ENCODE measurements at regions not wholly inside any gene's neighbourhood (a gene's known extent, or its start where the extent isn't known, plus 50 kb on each side); places are given as distances from the start of the nearest gene placed in this dataset.

DNA sequence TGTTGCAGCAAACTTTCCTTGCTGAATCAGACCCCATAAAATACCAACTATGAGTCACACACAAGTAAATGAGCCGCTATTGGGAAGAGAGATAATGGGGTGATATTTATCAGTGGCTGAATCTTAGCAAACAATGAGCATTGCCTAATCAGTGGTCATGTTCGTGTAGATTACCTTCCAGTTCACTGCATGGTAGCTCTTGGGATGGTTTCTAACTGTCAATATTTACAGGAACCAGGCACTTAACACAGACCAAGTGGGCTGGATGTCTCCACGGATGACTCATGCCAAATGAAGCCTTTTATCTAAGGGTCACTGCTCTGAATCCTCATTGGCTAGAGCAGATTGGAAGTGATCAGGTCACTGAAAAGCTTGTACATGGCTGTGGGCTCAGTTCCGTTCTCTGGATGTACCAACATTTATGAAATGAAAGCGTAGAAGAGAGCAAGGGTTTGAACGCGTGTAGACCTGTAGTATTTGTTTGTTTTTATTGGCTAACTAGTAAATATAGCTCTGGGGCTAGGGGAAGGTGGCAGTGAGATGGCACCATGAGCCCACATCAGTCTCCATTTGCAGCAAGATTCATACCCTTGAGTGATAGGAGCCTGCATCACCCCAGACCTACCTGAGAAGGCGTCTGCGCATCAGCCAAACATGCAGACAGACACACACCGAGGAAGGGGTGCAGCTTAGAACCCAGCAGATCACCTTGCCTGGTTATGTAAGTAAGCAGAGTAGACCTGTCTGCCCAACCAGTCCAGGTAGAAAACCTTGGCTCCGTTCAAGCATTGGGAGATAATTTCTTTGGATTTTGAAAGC lies 153.3 kb downstream of the TOMM20 start (continued):
- TF ChIP-seq ZNF383 (CRISPR knock-in tag; IDR thresholded peaks at IDR 0.05; ENCODE audit: borderline replicate concordance) (no peak), ZNF660 (CRISPR knock-in tag; IDR thresholded peaks at IDR 0.05; ENCODE audit: borderline replicate concordance, low read depth) (no peak), IKZF4 (CRISPR knock-in tag; IDR thresholded peaks at IDR 0.05; ENCODE audit: borderline replicate concordance, low read depth, not compliant biosample characterization) (peak; percentile 30), ZNF205 (CRISPR knock-in tag; IDR thresholded peaks at IDR 0.05) (peak; percentile 93), ZKSCAN5 (CRISPR knock-in tag; IDR thresholded peaks at IDR 0.05) (no peak), MTF2 (CRISPR knock-in tag; IDR thresholded peaks at IDR 0.05; ENCODE audit: borderline replicate concordance) (no peak), ZSCAN9 (CRISPR knock-in tag; IDR thresholded peaks at IDR 0.05; ENCODE audit: borderline replicate concordance) (peak; percentile 88; the same call in 1 of the 2 replicates), HNF4G (IDR thresholded peaks at IDR 0.05; ENCODE audit: borderline replicate concordance, low read depth, low read length) (peak; percentile 81), HNF4G (CRISPR knock-in tag; IDR thresholded peaks at IDR 0.05; ENCODE audit: borderline replicate concordance, low read depth) (0 out of 2 replicates have a peak, but pooled peaks have one; percentile 85), XRCC5 (optimal IDR thresholded peaks at IDR 0.05; ENCODE audit: low read length) (peak; percentile 60), THAP11 (CRISPR knock-in tag; IDR thresholded peaks at IDR 0.05) (peak; percentile 68), GATA4 (IDR thresholded peaks at IDR 0.05; ENCODE audit: borderline replicate concordance, low read depth) (peak; percentile 100), JUN (CRISPR knock-in tag; IDR thresholded peaks at IDR 0.05) (peak; percentile 99), KLF11 (CRISPR knock-in tag; IDR thresholded peaks at IDR 0.05) (peak; percentile 92; the same call in 1 of the 2 replicates), NFYB (CRISPR knock-in tag; IDR thresholded peaks at IDR 0.05) (peak; percentile 94), PHF8 (CRISPR knock-in tag; IDR thresholded peaks at IDR 0.05) (no peak; the same call in 1 of the 2 replicates), TP53 (CRISPR knock-in tag; conservative IDR thresholded peaks at IDR 0.05) (peak; percentile 92), ZMYM4 (CRISPR knock-in tag; IDR thresholded peaks at IDR 0.05) (peak; percentile 71; the same call in 1 of the 2 replicates), SOX5 (CRISPR knock-in tag; IDR thresholded peaks at IDR 0.05; ENCODE audit: borderline replicate concordance) (peak; percentile 99), TBX2 (CRISPR knock-in tag; IDR thresholded peaks at IDR 0.05; ENCODE audit: borderline replicate concordance) (peak; percentile 99), HBP1 (CRISPR knock-in tag; IDR thresholded peaks at IDR 0.05; ENCODE audit: low read depth) (peak; percentile 67; the same call in 1 of the 2 replicates), HOXA7 (CRISPR knock-in tag; IDR thresholded peaks at IDR 0.05) (no peak), TMF1 (CRISPR knock-in tag; IDR thresholded peaks at IDR 0.05; ENCODE audit: low read depth) (no peak), ZNF619 (CRISPR knock-in tag; IDR thresholded peaks at IDR 0.05) (peak; percentile 46; the same call in 1 of the 2 replicates), KDM3A (CRISPR knock-in tag; IDR thresholded peaks at IDR 0.05; ENCODE audit: low read depth) (peak; percentile 73), ZNF761 (CRISPR knock-in tag; conservative IDR thresholded peaks at IDR 0.05) (peak; percentile 32; the same call in 1 of the 2 replicates), ZNF720 (CRISPR knock-in tag; IDR thresholded peaks at IDR 0.05) (no peak), ZMYM2 (CRISPR knock-in tag; IDR thresholded peaks at IDR 0.05) (peak; percentile 62; the same call in 1 of the 2 replicates), TCF7L2 (IDR thresholded peaks at IDR 0.05; ENCODE audit: low read depth, low read length) (peak; percentile 91)
- TF ChIP-seq, protein P1, sequence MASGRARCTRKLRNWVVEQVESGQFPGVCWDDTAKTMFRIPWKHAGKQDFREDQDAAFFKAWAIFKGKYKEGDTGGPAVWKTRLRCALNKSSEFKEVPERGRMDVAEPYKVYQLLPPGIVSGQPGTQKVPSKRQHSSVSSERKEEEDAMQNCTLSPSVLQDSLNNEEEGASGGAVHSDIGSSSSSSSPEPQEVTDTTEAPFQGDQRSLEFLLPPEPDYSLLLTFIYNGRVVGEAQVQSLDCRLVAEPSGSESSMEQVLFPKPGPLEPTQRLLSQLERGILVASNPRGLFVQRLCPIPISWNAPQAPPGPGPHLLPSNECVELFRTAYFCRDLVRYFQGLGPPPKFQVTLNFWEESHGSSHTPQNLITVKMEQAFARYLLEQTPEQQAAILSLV (CRISPR knock-in tag; IDR thresholded peaks at IDR 0.05; ENCODE audit: borderline replicate concordance) = 0 out of 2 replicates have a peak, but pooled peaks have one; percentile 17
